ENCODE measurements at regions not wholly inside any gene's neighbourhood (a gene's known extent, or its start where the extent isn't known, plus 50 kb on each side); places are given as distances from the start of the nearest gene placed in this dataset.

GRCh38 chr15:47561102-47561501 lies 156.2 kb upstream of the SEMA6D start:
- TF ChIP-seq ZFX (IDR thresholded peaks at IDR 0.05) = no peak
- no peak for TF ChIP-seq EZH2 (IDR thresholded peaks at IDR 0.05)
- TF ChIP-seq CEBPB (IDR thresholded peaks at IDR 0.05; ENCODE audit: low read depth) = no peak
- TF ChIP-seq, protein P1, sequence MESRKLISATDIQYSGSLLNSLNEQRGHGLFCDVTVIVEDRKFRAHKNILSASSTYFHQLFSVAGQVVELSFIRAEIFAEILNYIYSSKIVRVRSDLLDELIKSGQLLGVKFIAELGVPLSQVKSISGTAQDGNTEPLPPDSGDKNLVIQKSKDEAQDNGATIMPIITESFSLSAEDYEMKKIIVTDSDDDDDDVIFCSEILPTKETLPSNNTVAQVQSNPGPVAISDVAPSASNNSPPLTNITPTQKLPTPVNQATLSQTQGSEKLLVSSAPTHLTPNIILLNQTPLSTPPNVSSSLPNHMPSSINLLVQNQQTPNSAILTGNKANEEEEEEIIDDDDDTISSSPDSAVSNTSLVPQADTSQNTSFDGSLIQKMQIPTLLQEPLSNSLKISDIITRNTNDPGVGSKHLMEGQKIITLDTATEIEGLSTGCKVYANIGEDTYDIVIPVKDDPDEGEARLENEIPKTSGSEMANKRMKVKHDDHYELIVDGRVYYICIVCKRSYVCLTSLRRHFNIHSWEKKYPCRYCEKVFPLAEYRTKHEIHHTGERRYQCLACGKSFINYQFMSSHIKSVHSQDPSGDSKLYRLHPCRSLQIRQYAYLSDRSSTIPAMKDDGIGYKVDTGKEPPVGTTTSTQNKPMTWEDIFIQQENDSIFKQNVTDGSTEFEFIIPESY (IDR thresholded peaks at IDR 0.05; ENCODE audit: extremely low read depth, insufficient replicate concordance, low read length) = no peak
- no peak for TF ChIP-seq ZNF274 (IDR thresholded peaks at IDR 0.05; ENCODE audit: low read depth, low read length)
- no peak for TF ChIP-seq CBX3 (IDR thresholded peaks at IDR 0.05; ENCODE audit: low read depth)
- no peak for TF ChIP-seq SRF (IDR thresholded peaks at IDR 0.05; ENCODE audit: low read depth)
- no peak for TF ChIP-seq POLR2AphosphoS5 (IDR thresholded peaks at IDR 0.05; ENCODE audit: low read depth, low read length)
- no peak for TF ChIP-seq ATF3 (IDR thresholded peaks at IDR 0.05)
- TF ChIP-seq SP1 (IDR thresholded peaks at IDR 0.05; ENCODE audit: low read depth) = no peak
- TF ChIP-seq SIN3A (IDR thresholded peaks at IDR 0.05; ENCODE audit: low read depth) = no peak
- TF ChIP-seq ELF1 (IDR thresholded peaks at IDR 0.05; ENCODE audit: borderline replicate concordance, low read depth) = no peak
- no peak for TF ChIP-seq CTCF (IDR thresholded peaks at IDR 0.05 in 2 of 3, conservative IDR thresholded peaks at IDR 0.05 in 1 of 3; ENCODE audit: borderline replicate concordance in 1 of 3, insufficient read depth in 1 of 3, low read depth in 2 of 3, low read length in 2 of 3)
- no peak for TF ChIP-seq REST (IDR thresholded peaks at IDR 0.05; ENCODE audit: low read depth)
- H3K9ac ChIP-seq (ENCODE audit: low read length) = no peak overlapping the region
- H3K9me3 ChIP-seq (ENCODE audit: control insufficient read depth in 1 of 2, insufficient read depth in 1 of 2, low read depth in 1 of 2, low read length in 2 of 2) = peaks cover 38 to 39% of the 10 kb centered on the region in 2 experiments; a peak in 3 of 4 replicates
- no peak overlapping the region for H3K4me3 ChIP-seq (replicated peaks in 1 of 2; ENCODE audit: low read depth in 1 of 2, low read length in 2 of 2)
- no peaks in the 10 kb centered on the region for H3K4me1 ChIP-seq (ENCODE audit: control insufficient read depth in 1 of 2, insufficient read depth in 2 of 2, low read length in 2 of 2)
- no peak for ATAC-seq
- no peaks in the 10 kb centered on the region for H3K79me2 ChIP-seq (ENCODE audit: insufficient read depth, low read length)
- CTCF ChIA-PET = no interaction called here
- RAD21 ChIA-PET (ENCODE audit: low non-redundant PET in 1 of 2, low total read pairs in 2 of 2, uncharacterized antibody in 2 of 2, unreplicated experiment in 2 of 2) = no interaction called here
- no peak overlapping the region for H3K27ac ChIP-seq (ENCODE audit: low read depth, low read length)
- H3K9me2 ChIP-seq (ENCODE audit: insufficient read depth) = no peaks in the 10 kb centered on the region
- no peaks in the 10 kb centered on the region for H3K27me3 ChIP-seq (ENCODE audit: insufficient read depth, low read length)
- POLR2A ChIA-PET = no interaction called here
- intact Hi-C loops (cut with micrococcal nuclease) = no loop called here
- H3K4me2 ChIP-seq (ENCODE audit: low read length) = no peak overlapping the region
- H4K20me1 ChIP-seq (ENCODE audit: insufficient read depth) = no peaks in the 10 kb centered on the region
- no peaks in the 10 kb centered on the region for H3K36me3 ChIP-seq (ENCODE audit: control insufficient read depth in 1 of 2, insufficient read depth in 2 of 2, low read length in 2 of 2)
- no peak for DNase-seq (ENCODE audit: low read depth, low spot score)
- BruUV-seq (replicated peaks) = no TSS peak
- H2AFZ ChIP-seq (ENCODE audit: low read depth, low read length, poor library complexity, severe bottlenecking) = no peak overlapping the region

Data from HCT116 (cell line).